Psoas muscle (tissue), 7 donors: ENCODE measurements at regions not wholly inside any gene's neighbourhood (a gene's known extent, or its start where the extent isn't known, plus 50 kb on each side); places are given as distances from the start of the nearest gene placed in this dataset.
A peak's percentile ranks its signal among the peaks of the same experiment; 100 is the strongest.
"Not testable (repeated sequence)": the region's sequence is repeated elsewhere in the genome, so short reads cannot be mapped to it uniquely, and the experiment has no call there.

Source experiments
- ATAC-seq, 4 donors: fragments of 200-7000 bp; cut with Tn5 transposase; one replicate each; pipeline ENCODE4 v1.9.1; 2020; ENCODE audit warnings: moderate library complexity in 3 of 4, mild to moderate bottlenecking in 2 of 4
- DNase-seq, 2 donors: peaks; one replicate each; pipeline ENCODE4 v3.0.0-alpha.2; 2020
- H3K27ac ChIP-seq: fragments of 200-600 bp; one replicate; pipeline ENCODE4 v1.8.0; 2022
- H3K27me3 ChIP-seq, 3 donors: fragments of 200-600 bp in 1 of 3; one replicate each; pipeline versions ENCODE4 v1.6.1 to v1.8.0; 2013 to 2022; ENCODE audit warnings: low read length in 2 of 3, mild to moderate bottlenecking in 2 of 3, moderate library complexity in 1 of 3; ENCODE audit not compliant: insufficient read depth in 3 of 3
- H3K36me3 ChIP-seq, 2 donors: fragments of 200-600 bp in 1 of 2; one replicate each; pipeline versions ENCODE4 v1.6.1 to v1.8.0; 2013 to 2022; ENCODE audit warnings: low read depth in 1 of 2, mild to moderate bottlenecking in 1 of 2, moderate library complexity in 1 of 2; ENCODE audit not compliant: insufficient read depth in 1 of 2
- H3K4me1 ChIP-seq: fragments of 200-600 bp; one replicate; pipeline ENCODE4 v1.8.0; 2022
- H3K4me3 ChIP-seq: fragments of 200-600 bp; one replicate; pipeline ENCODE4 v1.8.0; 2022; ENCODE audit warnings: mild to moderate bottlenecking
- H3K9me3 ChIP-seq: fragments of 200-600 bp; one replicate; pipeline ENCODE4 v1.8.0; 2022
- WGBS, 3 donors: extraction: QIAGEN DNeasy Blood & Tissue Kit; methylation state at CpG; one replicate each; pipeline versions ENCODE4 v1.1.6 to v1.1.7; 2013; 5-methylcytosine and 5-hydroxymethylcytosine counted together
- intact Hi-C, 2 donors: fragments of 100-400 bp; cut with DNase I; formaldehyde crosslinking; loops; one replicate each; pipeline versions ENCODE4 v1.11.0 to v1.14.2; 2022
- TF ChIP-seq, protein P1 (sequence below): fragments of 200-600 bp; IDR thresholded peaks from one replicate; pipeline ENCODE4 v1.8.0; 2022; ENCODE audit warnings: antibody characterized with exemption
- donor health status: healthy with polysubstance abuse.
- donor health status: DM: no; HTN: no; CAD: no; lungs with moderate emphysema.
- donor health status: Bipolar disorder and iron deficiency.
- donor health status: healthy.
- donor health status: DM: yes; HTN: yes; CAD: no.
- donor health status: DM: no; HTN: no; CAD: no.
- donor health status: DM: yes; HTN: yes; CAD: no.

DNA sequence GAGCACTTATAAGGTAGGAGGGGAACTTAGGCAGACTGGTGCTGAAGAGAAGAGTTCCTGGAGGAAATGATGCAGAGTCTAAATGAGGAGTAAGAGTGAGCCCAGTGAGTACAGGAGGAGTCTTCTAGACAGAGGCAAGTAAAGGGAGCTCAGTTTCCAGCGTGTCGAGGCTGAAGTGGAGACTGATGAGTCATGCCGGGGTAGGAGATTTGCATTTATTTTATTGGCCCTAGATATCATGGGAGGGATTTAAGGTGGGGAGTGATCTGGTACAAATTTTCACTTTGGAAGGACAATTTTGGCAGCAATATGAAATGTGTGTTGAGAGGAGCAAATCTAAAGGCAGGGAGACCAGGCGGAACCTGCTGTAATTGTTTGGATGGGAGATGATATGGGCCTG lies 157.5 kb downstream of the TTC8 start:
- Histone ChIP-seq H3K4me1 (no peaks in the 10 kb centered on the region), H3K27ac (no peak overlapping the region), H3K27me3 (peaks cover 0 to 13% (median 4%) of the 10 kb centered on the region in 3 donors), H3K4me3 (no peak overlapping the region), H3K36me3 (no peaks in the 10 kb centered on the region), H3K9me3 (no peaks in the 10 kb centered on the region)
- DNase-seq, result no peak
- ATAC-seq, result no peak
- 84 to 88% (median 86%) methylated on average over 4 of the region's 4 CpGs for WGBS, 3 donors
- intact Hi-C loops, result no loop called here
- TF ChIP-seq, protein P1, sequence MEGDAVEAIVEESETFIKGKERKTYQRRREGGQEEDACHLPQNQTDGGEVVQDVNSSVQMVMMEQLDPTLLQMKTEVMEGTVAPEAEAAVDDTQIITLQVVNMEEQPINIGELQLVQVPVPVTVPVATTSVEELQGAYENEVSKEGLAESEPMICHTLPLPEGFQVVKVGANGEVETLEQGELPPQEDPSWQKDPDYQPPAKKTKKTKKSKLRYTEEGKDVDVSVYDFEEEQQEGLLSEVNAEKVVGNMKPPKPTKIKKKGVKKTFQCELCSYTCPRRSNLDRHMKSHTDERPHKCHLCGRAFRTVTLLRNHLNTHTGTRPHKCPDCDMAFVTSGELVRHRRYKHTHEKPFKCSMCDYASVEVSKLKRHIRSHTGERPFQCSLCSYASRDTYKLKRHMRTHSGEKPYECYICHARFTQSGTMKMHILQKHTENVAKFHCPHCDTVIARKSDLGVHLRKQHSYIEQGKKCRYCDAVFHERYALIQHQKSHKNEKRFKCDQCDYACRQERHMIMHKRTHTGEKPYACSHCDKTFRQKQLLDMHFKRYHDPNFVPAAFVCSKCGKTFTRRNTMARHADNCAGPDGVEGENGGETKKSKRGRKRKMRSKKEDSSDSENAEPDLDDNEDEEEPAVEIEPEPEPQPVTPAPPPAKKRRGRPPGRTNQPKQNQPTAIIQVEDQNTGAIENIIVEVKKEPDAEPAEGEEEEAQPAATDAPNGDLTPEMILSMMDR, result no peak

DNA sequence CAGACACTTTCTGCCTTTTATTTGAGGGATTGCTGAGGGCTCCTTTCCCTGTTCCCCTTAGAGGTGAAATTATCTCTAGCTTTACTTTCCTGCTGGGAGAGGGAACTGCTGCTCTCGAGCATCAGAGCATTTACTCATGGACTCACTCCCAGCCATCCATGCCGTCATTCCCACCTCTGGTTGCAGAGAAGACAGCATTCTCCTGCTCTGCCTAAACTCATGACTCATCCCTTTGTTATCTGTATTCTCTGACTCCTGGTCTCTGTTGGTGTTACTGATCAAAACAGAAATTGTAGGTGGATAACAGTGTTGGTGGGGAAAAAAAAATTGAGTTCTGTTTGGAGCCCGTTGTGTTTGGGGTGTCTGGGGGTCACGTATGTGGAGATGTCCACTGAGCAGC lies 159.3 kb downstream of the TTC8 start:
- intact Hi-C loops, result no loop called here
- Histone ChIP-seq H3K36me3 (no peaks in the 10 kb centered on the region), H3K27me3 (peaks cover 0 to 7% (median 6%) of the 10 kb centered on the region in 3 donors), H3K4me1 (no peaks in the 10 kb centered on the region), H3K27ac (no peak overlapping the region), H3K9me3 (no peaks in the 10 kb centered on the region), H3K4me3 (no peak overlapping the region)
- ATAC-seq (no peak), DNase-seq (no peak)
- 44 to 49% (median 44%) methylated on average over 4 of the region's 4 CpGs for WGBS, 3 donors
- TF ChIP-seq, protein P1, result no peak

DNA sequence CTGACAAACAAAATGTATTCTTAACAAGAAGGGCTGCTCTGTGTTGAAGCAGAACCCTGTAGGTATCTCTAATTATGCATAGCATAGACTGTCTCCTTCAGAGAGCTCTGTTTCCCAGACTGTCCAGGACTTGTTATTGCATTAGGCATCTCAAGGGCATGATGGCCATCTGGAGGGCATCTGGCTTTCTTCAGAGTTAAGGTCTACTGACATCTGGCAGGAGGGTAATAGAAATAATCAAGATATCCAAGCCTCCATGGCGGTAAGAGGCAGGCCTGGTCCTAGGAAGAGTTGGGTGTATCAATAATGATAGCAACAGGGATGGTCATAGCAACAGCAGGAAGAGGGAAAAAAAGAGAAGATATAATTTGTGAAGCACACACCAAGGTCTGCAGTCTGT lies 161.2 kb downstream of the TTC8 start:
- DNase-seq (no peak), ATAC-seq (no peak)
- Histone ChIP-seq H3K4me1 (no peaks in the 10 kb centered on the region), H3K4me3 (no peak overlapping the region), H3K27ac (no peak overlapping the region), H3K27me3 (peaks cover 0 to 4% (median 0%) of the 10 kb centered on the region in 3 donors), H3K36me3 (no peaks in the 10 kb centered on the region), H3K9me3 (no peaks in the 10 kb centered on the region)
- TF ChIP-seq, protein P1, result no peak
- 81 to 86% (median 83%) methylated on average over 1 of the region's 1 CpG for WGBS, 3 donors
- intact Hi-C loops, result no loop called here

DNA sequence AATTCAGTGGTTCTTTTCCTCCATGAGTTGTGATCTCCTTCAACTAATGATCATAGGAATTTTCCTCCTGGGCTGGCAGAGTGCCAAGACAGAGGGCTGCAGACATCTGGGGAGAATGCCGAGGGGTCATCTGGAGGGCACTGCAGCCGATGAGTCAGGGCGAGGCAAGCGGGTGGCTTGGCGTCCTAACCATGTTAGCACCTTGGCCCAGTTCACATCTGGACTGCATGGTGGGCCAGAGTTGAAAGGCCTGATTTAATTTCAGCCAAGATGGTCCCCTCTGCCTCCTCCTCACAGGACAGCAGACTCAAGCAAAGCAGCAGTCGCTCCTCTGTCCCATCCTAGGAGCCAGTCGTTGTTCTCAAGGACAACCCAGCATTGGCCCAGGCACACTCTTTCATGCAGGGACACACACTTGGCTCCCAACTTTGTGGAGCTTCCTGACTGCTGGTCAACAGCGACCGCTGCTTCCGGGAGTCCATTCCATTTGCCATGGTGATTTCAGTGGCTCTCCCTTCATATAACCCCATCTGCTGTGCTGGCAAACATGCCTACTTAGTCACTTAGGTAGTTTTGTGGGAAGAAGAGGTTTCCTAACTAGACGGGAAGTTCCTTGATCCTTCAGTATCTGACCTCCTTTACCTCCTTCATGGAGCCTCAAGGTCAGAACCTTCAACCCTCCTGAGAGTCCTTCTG lies 161.8 kb downstream of the TTC8 start:
- H3K4me1 ChIP-seq, result no peaks in the 10 kb centered on the region
- no peak for ATAC-seq
- H3K9me3 ChIP-seq, result no peaks in the 10 kb centered on the region
- H3K4me3 ChIP-seq, result no peak overlapping the region
- DNase-seq, result peak; percentile 13 to 54
- H3K27ac ChIP-seq, result no peak overlapping the region
- TF ChIP-seq, protein P1, result no peak
- intact Hi-C loops, result no loop called here
- H3K36me3 ChIP-seq, result no peaks in the 10 kb centered on the region
- H3K27me3 ChIP-seq, result peaks cover 0 to 4% (median 0%) of the 10 kb centered on the region in 3 donors
- WGBS, 3 donors, result 18 to 33% (median 23%) methylated on average over 11 of the region's 11 CpGs

DNA sequence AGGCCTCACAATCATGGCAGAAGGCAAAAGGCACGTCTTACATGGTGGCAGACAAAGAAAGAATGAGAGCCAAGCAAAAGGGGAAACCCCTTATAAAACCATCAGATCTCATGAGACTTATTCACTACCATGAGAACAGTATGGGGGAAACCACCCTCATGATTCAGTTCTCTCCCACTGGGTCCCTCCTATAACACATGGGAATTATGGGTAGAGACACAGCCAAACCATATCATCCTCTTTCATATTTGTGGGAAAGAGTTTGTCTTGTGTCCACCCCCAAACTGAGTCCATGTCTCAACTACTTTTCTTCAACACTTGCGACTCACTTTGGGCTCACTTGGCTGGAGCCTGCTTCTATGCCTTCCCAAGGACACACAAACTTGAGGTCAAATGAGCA lies 162.5 kb downstream of the TTC8 start:
- H3K9me3 ChIP-seq, H3K4me3 ChIP-seq, H3K27ac ChIP-seq, H3K4me1 ChIP-seq, H3K36me3 ChIP-seq, ATAC-seq, intact Hi-C loops, H3K27me3 ChIP-seq, DNase-seq: not testable (repeated sequence)
- WGBS, 3 donors, result 63 to 70% (median 68%) methylated on average over 2 of the region's 2 CpGs
